PC-3 (cell line): ENCODE measurements at regions not wholly inside any gene's neighbourhood (a gene's known extent, or its start where the extent isn't known, plus 50 kb on each side); places are given as distances from the start of the nearest gene placed in this dataset.

Source experiments
- EZH2 ChIP-seq: fragments of 300-600 bp; sonication (generic); IDR thresholded peaks from one replicate; pipeline ENCODE4 v1.6.1; 2017; ENCODE audit warnings: antibody characterized with exemption, mild to moderate bottlenecking, low read length; ENCODE audit not compliant: unreplicated experiment
- TF ChIP-seq, protein P1 (sequence below): fragments of 300-600 bp; sonication (generic); conservative IDR thresholded peaks from 2 replicates; pipeline ENCODE4 v1.5.1; 2017; ENCODE audit warnings: antibody characterized with exemption, low read depth, mild to moderate bottlenecking, low read length

DNA sequence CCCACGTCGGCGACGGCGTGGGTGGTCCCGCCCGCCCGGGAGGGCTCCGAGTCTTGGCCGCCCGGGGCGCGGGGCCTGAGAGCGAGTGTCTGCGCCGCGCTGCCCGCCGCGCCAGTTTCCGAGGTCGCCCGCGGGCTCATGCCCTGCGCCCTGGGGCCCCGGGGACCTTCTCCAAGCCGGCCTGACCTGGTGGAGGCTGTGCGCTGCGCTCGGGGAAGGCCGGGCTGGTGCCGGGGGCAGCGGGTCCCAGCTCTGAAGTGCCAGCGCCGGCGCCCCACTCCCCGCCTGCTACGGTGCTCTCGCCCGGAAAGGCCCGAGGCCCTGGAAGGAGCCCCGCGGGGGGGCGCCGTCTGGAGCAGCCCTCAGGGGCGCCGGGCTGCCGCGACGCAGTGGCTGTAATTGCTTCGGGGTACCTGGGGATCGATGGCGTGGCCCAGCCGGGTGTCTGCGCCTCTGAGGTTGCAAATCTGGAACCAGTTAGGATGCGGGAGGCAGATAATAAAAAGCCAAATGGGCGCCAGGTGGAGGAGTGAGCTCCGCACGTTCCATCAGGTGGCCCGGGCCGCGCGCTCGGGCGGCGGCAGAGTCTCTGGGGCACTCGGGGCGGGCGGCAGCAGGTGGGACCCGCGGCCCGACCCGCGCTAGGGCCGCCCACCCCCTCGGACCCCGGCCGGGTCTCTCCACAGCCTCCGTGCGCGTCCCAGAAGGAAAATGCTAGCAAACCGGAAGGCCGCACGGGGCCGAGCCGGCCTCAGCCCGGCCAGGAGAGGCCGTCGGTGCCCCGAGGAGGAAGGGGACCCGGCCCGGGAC, 102.3 kb upstream of the DIO3 start:
- no peak for TF ChIP-seq EZH2
- TF ChIP-seq, protein P1, sequence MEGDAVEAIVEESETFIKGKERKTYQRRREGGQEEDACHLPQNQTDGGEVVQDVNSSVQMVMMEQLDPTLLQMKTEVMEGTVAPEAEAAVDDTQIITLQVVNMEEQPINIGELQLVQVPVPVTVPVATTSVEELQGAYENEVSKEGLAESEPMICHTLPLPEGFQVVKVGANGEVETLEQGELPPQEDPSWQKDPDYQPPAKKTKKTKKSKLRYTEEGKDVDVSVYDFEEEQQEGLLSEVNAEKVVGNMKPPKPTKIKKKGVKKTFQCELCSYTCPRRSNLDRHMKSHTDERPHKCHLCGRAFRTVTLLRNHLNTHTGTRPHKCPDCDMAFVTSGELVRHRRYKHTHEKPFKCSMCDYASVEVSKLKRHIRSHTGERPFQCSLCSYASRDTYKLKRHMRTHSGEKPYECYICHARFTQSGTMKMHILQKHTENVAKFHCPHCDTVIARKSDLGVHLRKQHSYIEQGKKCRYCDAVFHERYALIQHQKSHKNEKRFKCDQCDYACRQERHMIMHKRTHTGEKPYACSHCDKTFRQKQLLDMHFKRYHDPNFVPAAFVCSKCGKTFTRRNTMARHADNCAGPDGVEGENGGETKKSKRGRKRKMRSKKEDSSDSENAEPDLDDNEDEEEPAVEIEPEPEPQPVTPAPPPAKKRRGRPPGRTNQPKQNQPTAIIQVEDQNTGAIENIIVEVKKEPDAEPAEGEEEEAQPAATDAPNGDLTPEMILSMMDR: no peak
